HG02798 (cell line): ENCODE measurements at regions not wholly inside any gene's neighbourhood (a gene's known extent, or its start where the extent isn't known, plus 50 kb on each side); places are given as distances from the start of the nearest gene placed in this dataset.
A peak's percentile ranks its signal among the peaks of the same experiment; 100 is the strongest.

Experiments used
- ATAC-seq: cut with Tn5 transposase; IDR thresholded peaks from one replicate; pipeline ENCODE4 v1.9.1; 2021; ENCODE audit warnings: mild to moderate bottlenecking; ENCODE audit not compliant: unreplicated experiment, poor library complexity

- ATAC-seq, result no peak
These were observed 81.9 kb upstream of the MAX start for GRCh38 chr14:65184032-65184764.

DNA sequence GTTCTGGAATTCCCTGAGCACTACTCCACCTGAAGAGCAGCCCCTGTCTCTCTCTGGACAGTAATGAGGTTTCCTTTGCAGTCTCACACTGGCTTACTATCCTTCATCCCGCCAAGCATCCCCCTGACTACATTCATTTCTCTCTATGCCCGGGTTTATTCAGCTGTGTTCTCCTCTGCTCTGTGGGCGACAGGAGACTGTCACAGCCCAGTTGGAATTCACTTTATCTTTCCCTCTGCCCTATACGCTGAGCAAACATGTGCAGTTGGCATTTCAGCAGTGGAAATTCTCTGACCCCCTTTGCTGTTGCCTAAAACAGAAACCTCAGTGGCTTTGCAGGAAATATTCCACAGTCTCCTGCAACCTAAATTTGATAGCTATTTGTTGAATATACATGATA, 83.5 kb upstream of the MAX start:
- ATAC-seq, result no peak

GRCh38 chr14:65186951-65187350, 84.6 kb upstream of the MAX start:
- no peak for ATAC-seq

DNA sequence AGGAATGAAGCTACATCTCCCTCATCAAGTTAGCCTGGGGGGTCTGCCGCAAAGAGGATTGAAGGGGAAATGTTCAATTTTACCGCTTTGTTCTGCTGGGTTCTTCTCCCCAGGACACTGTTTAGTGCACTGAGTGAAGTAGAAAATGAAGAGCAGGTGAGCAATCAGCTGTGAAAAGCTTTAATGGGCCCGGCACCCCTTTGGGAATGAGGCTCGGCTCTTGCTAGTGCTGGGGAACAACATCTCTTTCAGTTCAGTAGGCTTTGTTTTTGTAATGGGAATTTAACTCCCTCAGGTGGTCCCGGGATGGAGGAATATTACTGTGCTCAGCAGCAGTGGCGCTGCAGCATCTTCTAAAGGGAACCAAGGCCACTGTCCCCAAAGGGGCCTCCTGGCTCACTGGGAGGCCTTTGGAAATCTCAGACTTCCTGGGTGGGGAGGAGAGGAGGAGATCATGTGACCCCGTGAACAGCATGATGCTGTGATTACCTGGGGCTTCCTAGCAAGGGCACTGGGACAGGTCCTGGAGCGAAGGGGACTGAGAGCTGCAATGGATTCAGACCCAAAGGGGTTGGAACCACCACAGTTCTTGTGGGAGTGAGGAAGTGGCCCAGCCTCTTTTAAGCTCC, 85.2 kb upstream of the MAX start:
- ATAC-seq, result no peak

DNA sequence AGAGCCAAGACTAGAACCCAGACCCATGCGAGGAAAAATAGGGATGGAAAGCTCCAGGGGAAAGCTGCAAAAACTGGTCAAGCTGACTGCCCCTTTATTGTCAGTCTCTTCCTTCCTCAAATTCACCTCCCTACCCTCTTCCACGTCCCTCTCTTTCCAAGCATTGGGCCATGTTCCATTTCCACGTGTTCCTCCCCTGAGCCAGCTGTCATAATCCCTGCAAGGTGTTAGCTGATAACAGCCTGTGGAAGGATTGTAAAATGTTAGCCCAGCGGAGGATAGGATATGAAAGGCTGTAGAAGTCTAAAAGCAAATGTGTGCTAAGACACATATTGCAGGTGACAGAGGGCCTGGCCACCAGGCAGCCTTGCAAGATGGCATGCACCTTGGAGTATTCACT, 88.0 kb upstream of the MAX start:
- ATAC-seq, result no peak

DNA sequence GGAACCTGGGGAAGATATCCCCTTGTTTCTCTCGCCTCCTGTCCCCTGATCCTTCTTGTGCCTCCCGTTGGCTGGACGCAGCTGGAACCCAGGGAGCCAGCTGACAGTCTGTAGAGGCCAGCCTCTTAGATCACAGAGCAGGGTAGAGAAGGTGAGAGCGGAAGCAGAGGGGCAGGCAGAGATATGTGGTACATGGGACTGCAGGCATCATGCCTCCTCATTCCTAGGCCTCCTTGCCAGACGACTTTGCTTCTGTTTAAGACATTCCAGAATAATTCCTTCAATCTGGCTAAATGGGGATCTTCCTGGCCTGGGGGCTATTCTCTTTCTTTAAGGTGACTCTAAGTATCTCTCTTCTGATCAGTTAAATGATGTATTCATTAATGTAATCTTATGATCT, 89.4 kb upstream of the MAX start:
- no peak for ATAC-seq

- ATAC-seq, result no peak
These were observed 90.4 kb upstream of the MAX start for GRCh38 chr14:65192686-65193085.

GRCh38 chr14:65193916-65194590, 91.7 kb upstream of the MAX start:
- no peak for ATAC-seq

- ATAC-seq, result peak; percentile 95
These were observed 92.9 kb upstream of the MAX start for GRCh38 chr14:65195042-65195719.

DNA sequence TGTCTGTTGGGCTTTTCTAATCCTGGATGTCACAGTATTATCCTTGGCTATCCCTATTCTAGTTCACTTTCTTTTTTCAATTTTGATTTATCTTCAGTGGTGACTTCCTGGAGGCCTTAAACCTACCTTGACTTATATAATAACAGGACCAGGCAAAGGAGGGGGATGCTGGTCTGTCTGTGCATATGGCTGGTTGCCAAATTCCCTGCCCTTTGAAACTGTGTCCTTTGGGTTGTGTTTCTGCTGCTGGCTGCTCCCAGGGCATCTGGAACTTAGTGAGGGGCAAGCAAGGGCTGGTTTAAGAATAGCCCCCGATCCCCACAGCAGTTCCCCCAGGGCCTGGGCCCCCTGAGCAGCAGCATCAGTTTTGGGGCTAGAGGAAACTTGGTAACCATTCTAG, 96.0 kb upstream of the MAX start:
- ATAC-seq, result no peak

DNA sequence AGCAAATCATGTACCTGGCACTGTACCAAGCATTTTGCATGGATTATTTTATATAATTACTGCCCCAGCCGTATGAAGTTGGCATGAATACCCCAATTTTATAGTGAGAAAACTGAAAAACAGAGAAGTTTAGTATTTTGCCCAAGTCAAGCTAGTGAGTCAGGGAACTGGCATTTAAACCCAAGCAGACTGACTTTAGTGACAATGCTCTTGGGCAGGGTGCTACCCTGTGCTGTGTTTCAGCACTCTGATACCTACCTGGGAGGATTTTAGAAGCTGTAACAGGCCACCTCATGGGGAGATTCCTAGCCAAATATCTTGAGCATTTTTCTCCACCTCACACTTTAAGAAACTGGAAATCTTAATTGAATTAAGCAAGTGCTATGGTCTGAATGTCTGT, 98.1 kb upstream of the MAX start:
- no peak for ATAC-seq

GRCh38 chr14:65203574-65203973, 101.3 kb upstream of the MAX start:
- no peak for ATAC-seq

- ATAC-seq, result no peak
These were observed 101.7 kb upstream of the MAX start for GRCh38 chr14:65204056-65204455.

DNA sequence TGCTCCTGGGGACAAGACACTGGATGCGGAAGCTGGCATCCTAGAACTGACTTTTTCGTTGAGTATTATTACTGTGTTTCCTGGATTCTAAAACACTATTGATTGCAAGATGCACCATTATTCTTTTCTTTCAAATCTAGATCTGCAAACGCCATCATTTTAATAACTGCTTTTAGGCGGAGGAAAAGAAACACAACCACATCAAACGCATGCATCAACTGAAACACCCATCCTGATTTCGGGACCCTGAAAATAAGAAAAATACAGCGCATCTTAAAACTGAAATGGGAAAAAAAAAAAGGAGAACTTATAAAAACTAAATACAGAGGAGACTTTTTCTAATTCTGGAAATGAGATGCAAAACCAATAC, 103.7 kb upstream of the MAX start:
- ATAC-seq, result no peak

GRCh38 chr14:65206448-65207096, 104.3 kb upstream of the MAX start:
- peak; percentile 83 for ATAC-seq

DNA sequence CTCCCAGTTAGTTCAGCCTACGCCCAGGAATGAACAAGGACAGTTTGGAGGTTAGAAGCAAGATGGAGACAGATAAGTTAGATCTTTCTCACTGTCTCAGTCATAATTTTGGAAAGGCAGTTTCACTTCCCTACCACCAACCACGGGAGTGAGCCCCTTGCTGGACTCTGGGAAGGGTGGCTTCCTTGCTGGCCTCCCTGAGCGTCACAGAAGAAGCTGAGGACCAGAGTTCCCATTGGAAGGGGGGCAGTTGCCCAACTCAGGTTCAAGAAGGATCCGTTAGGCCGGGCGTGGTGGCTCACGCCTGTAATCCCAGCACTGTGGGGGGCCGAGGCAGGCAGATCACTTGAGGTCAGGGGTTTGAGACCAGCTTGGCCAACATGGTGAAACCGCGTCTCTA, 106.2 kb upstream of the MAX start:
- ATAC-seq, result no peak

DNA sequence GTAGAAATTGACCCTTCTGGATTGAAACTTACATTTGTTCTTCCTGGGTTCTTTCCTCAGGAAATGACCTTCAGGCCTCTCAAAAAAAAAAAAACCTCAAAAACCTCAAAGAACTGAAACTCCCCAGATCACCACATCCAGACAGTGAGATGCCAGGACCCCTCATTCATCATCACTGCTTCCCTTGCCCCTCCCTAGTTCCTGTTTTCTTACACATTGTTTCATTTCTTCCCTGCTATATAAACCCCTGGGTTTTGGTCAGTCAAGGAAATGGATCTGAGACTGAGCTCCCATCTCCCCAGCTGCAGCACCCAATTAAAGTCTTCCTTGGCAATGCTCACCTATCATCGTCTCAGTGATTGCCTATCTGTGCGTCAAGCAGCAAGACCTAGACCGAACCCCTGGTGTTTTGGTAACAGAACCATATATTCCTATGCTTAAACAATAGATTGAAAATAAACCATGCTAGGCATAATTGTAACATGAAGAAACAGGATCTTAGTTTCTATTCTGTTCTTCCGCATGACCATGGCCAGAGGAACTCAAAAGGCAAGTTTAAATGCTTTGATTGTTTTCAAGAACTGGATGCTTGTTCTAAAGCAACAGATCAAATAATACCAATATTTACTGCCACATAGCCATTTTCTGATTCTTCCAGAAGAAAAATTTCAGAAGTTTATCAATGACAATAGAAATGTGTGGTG, 108.0 kb upstream of the MAX start:
- ATAC-seq, result no peak

- no peak for ATAC-seq
These were observed 108.5 kb upstream of the MAX start for GRCh38 chr14:65210822-65211182.

GRCh38 chr14:65211341-65211987, 109.1 kb upstream of the MAX start:
- ATAC-seq, result no peak

- ATAC-seq, result no peak
These were observed 111.0 kb upstream of the MAX start for GRCh38 chr14:65213316-65213715.
